Peyer's patch (tissue), 4 donors: ENCODE measurements at regions not wholly inside any gene's neighbourhood (a gene's known extent, or its start where the extent isn't known, plus 50 kb on each side); places are given as distances from the start of the nearest gene placed in this dataset.
"Not testable (repeated sequence)": the region's sequence is repeated elsewhere in the genome, so short reads cannot be mapped to it uniquely, and the experiment has no call there.

Experiments used
- DNase-seq, 3 donors: peaks; one replicate each; pipeline ENCODE4 v3.0.0-alpha.2; 2017 to 2019
- H3K27ac ChIP-seq, 4 donors: fragments of 200-600 bp; sonication (generic); one replicate each; pipeline ENCODE4 v1.5.1; 2016 to 2019
- H3K27me3 ChIP-seq, 2 donors: fragments of 200-600 bp; sonication (generic); one replicate each; pipeline ENCODE4 v1.5.1; 2019
- H3K36me3 ChIP-seq, 3 donors: fragments of 200-600 bp; sonication (generic); one replicate each; pipeline ENCODE4 v1.5.1; 2016 to 2019
- H3K4me1 ChIP-seq, 4 donors: fragments of 200-600 bp; sonication (generic); one replicate each; pipeline ENCODE4 v1.5.1; 2016 to 2019
- H3K4me3 ChIP-seq, 4 donors: fragments of 200-600 bp; sonication (generic); 1 replicate in 3 of 4; 2 replicates in 1 of 4; pipeline ENCODE4 v1.5.1; 2016 to 2019; ENCODE audit warnings: mild to moderate bottlenecking in 1 of 4
- H3K9me3 ChIP-seq, 4 donors: fragments of 200-600 bp; sonication (generic); one replicate each; pipeline ENCODE4 v1.5.1; 2016 to 2019; ENCODE audit warnings: mild to moderate bottlenecking in 1 of 4
- POLR2A ChIP-seq, 2 donors: fragments of 450-650 bp; IDR thresholded peaks; one replicate each; pipeline ENCODE4 v1.5.1; 2017; ENCODE audit warnings: antibody characterized with exemption in 2 of 2, mild to moderate bottlenecking in 2 of 2, moderate library complexity in 2 of 2
- TF ChIP-seq, protein P1 (sequence below), 6 experiments: fragments of 450-650 bp in 4 of 6; fragments of 200-600 bp in 2 of 6; sonication (generic) in 1 of 6; IDR thresholded peaks; one replicate each; pipeline ENCODE4 v1.5.1; 2017 to 2019; ENCODE audit warnings: antibody characterized with exemption in 6 of 6, mild to moderate bottlenecking in 3 of 6, moderate library complexity in 1 of 6

- Histone ChIP-seq H3K36me3 (no peaks in the 10 kb centered on the region), H3K27me3 (no peaks in the 10 kb centered on the region), H3K4me1 (no peaks in the 10 kb centered on the region), H3K9me3 (no peaks in the 10 kb centered on the region), H3K27ac (no peak overlapping the region), H3K4me3 (no peak overlapping the region)
- DNase-seq, result no peak
- TF ChIP-seq, protein P1, sequence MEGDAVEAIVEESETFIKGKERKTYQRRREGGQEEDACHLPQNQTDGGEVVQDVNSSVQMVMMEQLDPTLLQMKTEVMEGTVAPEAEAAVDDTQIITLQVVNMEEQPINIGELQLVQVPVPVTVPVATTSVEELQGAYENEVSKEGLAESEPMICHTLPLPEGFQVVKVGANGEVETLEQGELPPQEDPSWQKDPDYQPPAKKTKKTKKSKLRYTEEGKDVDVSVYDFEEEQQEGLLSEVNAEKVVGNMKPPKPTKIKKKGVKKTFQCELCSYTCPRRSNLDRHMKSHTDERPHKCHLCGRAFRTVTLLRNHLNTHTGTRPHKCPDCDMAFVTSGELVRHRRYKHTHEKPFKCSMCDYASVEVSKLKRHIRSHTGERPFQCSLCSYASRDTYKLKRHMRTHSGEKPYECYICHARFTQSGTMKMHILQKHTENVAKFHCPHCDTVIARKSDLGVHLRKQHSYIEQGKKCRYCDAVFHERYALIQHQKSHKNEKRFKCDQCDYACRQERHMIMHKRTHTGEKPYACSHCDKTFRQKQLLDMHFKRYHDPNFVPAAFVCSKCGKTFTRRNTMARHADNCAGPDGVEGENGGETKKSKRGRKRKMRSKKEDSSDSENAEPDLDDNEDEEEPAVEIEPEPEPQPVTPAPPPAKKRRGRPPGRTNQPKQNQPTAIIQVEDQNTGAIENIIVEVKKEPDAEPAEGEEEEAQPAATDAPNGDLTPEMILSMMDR (IDR thresholded peaks at IDR 0.05), result no peak
- no peak for TF ChIP-seq POLR2A (IDR thresholded peaks at IDR 0.05)
Observed at GRCh38 chr18:34529358-34530335, 180.5 kb upstream of the DTNA start.

DNA sequence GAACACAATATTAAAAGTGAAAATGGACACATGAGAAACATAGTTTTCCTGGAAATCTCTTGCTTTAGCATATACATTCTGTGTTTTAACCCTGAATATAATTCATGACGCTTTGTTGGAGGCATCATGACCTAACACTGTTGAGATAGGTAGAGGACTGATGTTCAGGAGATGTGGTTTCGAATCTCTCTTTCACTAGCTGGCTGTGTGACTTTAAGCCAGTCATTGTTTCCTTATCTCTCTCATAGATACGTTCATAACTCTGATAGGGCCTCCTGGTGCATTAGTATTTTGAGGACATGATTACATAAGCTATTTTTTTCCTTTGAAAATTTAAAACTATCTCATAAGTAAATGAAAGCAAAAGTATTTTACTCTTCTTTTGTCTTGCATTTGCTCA lies 179.0 kb upstream of the DTNA start:
- DNase-seq, result no peak
- H3K9me3 ChIP-seq, result no peaks in the 10 kb centered on the region
- TF ChIP-seq, protein P1 (IDR thresholded peaks at IDR 0.05), result no peak
- no peak for TF ChIP-seq POLR2A (IDR thresholded peaks at IDR 0.05)
- H3K27me3 ChIP-seq, result no peaks in the 10 kb centered on the region
- H3K4me1 ChIP-seq, result no peaks in the 10 kb centered on the region
- H3K27ac ChIP-seq, result no peak overlapping the region
- H3K4me3 ChIP-seq, result no peak overlapping the region
- no peaks in the 10 kb centered on the region for H3K36me3 ChIP-seq

DNA sequence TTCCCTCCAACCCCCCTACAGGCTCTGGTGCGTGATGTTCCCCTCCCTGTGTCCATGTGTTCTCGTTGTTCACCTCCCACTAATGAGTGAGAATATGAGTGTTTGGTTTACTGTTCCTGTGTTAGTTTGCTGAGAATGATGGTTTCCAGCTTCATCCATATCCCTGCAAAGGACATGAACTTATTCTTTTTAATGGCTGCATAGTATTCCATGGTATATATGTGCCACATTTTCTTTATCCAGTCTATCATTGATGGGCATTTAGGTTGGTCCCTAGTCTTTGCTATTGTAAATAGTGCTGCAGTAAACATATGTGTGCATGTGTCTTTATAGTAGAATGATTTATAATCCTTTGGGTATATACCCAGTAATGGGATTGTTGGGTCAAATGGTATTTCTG lies 175.5 kb upstream of the DTNA start:
- H3K4me1 ChIP-seq, H3K9me3 ChIP-seq, H3K27ac ChIP-seq, H3K36me3 ChIP-seq, H3K4me3 ChIP-seq, DNase-seq, H3K27me3 ChIP-seq: not testable (repeated sequence)

DNA sequence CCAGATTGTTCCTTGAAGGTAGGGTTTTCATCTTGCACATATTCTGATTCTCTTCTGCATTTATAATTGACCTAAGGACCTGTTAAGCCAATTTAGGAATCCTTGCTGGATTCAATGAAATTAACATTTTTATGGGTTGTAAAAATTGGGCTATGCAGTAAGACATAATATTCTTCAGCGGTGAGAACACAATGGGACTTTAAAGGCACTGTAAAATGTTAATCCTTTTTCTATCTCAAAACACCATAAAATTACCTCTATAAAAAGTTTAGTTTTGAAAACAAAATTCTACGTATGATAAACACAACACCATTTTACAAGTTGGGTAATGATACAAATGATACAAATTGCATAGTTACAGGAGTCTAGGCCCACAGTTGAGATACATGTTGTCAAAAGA lies 169.2 kb upstream of the DTNA start:
- Histone ChIP-seq H3K27me3 (no peaks in the 10 kb centered on the region), H3K4me3 (no peak overlapping the region), H3K4me1 (no peaks in the 10 kb centered on the region), H3K9me3 (no peaks in the 10 kb centered on the region), H3K27ac (no peak overlapping the region), H3K36me3 (no peaks in the 10 kb centered on the region)
- TF ChIP-seq, protein P1 (IDR thresholded peaks at IDR 0.05), result no peak
- no peak for TF ChIP-seq POLR2A (IDR thresholded peaks at IDR 0.05)
- DNase-seq, result no peak

GRCh38 chr18:34542625-34543024 lies 167.5 kb upstream of the DTNA start:
- H3K4me1 ChIP-seq, result no peaks in the 10 kb centered on the region
- no peak for TF ChIP-seq POLR2A (IDR thresholded peaks at IDR 0.05)
- TF ChIP-seq, protein P1 (IDR thresholded peaks at IDR 0.05), result no peak
- no peaks in the 10 kb centered on the region for H3K27me3 ChIP-seq
- no peak overlapping the region for H3K27ac ChIP-seq
- no peaks in the 10 kb centered on the region for H3K36me3 ChIP-seq
- DNase-seq, result no peak
- H3K9me3 ChIP-seq, result no peaks in the 10 kb centered on the region
- H3K4me3 ChIP-seq, result no peak overlapping the region

DNA sequence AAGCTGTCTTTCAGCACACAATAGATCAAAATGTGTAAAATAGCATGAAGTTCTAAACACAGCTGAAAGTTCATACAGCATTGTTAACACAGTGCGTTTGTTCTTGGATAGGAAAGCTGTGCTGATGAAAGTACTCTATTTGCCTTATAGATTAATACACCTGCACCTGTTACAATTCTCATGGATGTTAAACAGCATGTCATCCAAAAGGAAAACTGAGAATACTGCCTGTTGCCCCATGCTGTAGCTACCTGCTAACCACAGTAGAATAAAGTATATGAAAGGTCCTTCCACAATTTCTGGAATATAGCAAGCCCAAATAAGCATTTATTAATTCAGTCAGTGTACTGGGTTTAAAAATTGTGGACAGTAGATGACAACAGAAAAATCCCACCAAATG lies 166.7 kb upstream of the DTNA start:
- TF ChIP-seq POLR2A (IDR thresholded peaks at IDR 0.05), result no peak
- TF ChIP-seq, protein P1 (IDR thresholded peaks at IDR 0.05), result no peak
- H3K4me1 ChIP-seq, result no peaks in the 10 kb centered on the region

More for the DNA sequence above, 166.7 kb upstream of the DTNA start:
- DNase-seq, result no peak
- no peak overlapping the region for H3K27ac ChIP-seq
- no peak overlapping the region for H3K4me3 ChIP-seq
- H3K9me3 ChIP-seq, result no peaks in the 10 kb centered on the region
- no peaks in the 10 kb centered on the region for H3K36me3 ChIP-seq
- H3K27me3 ChIP-seq, result no peaks in the 10 kb centered on the region
